ENCODE measurements at regions not wholly inside any gene's neighbourhood (a gene's known extent, or its start where the extent isn't known, plus 50 kb on each side); places are given as distances from the start of the nearest gene placed in this dataset.

- TF ChIP-seq CTCF (conservative IDR thresholded peaks at IDR 0.05; ENCODE audit: low read length) (no peak), EZH2phosphoT487 (IDR thresholded peaks at IDR 0.05; ENCODE audit: borderline replicate concordance, low read depth, low read length) (no peak)
Measured at GRCh38 chr12:96093543-96094196, 58.3 kb upstream of the LTA4H start.

Data from OCI-LY7 (cell line).